Superior temporal gyrus (tissue), 1 donor: ENCODE measurements at regions not wholly inside any gene's neighbourhood (a gene's known extent, or its start where the extent isn't known, plus 50 kb on each side); places are given as distances from the start of the nearest gene placed in this dataset.
"Not testable (repeated sequence)": the region's sequence is repeated elsewhere in the genome, so short reads cannot be mapped to it uniquely, and the experiment has no call there.

Experiments used
- DNase-seq: peaks from one replicate; pipeline ENCODE4 v3.0.0-alpha.2; 2016; ENCODE audit errors: extremely low spot score

DNA sequence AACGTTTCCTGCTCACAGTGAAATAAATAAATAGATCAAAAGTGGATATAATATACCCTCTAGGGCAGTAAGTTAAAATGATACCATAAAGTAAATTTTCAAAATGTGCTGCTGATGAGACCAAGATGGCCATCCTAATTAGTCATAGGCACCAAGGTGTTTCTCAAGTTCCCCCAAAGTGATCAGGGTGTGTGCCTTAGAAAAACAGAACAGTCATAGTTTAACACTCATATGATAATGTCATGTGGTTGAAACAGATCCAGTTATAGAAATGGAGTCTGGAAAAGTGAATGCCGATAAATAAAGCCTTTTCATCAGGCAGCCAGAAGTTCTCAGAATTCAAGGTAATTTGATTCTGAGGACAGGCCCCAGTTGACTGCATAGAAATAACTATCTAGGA, 161.5 kb upstream of the CDKN2B start:
- DNase-seq: no peak

DNA sequence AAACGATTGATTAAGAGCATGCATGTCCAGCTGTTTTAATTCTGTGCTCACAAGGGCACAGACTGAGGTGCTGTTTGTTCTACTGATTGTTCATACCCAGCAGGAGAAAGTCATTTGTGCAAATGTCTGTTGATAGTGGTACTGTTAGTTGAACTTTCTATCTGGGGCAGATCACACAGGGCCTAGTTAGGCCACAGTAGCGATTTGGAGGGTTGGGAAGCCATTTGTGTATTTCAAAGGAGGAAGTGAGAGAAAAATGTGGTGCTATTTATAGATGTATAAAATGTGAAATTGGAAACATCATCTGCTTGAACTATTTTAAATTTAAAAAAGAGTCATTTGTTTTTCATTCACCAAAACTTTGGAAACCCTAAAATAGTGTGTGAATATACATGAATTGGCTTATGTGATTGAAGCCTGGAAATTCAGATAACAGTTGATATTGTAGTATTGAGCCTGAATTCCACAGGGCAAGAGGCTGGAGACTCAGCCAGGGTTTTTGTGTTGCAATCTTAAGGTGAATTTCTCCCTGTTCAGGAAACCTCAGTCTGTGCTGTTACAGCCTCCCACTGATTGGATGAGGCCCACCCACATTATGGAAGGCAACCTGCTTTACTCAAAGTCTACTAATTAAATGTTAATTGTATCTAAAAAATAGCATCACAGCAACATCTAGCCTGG, 162.0 kb upstream of the CDKN2B start:
- no peak for DNase-seq

DNA sequence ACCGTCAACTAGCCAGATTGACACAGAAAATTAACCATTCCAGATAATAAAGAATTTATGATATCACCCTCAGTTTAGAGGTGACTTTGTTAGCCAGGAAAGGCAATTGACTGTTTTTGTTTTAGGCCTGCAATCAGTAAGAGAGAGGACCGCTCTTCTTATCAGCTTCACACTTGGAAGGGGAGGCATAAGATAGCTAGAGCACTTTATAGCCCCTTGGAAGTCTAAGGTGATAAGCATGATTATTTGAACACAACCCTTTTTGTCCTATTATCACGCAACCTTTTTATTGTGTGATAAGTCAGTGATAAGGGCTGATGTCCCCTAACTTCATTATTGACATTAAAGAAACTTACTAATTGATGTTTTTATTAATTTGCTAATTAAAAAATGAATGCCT, 162.6 kb upstream of the CDKN2B start:
- DNase-seq: no peak

DNA sequence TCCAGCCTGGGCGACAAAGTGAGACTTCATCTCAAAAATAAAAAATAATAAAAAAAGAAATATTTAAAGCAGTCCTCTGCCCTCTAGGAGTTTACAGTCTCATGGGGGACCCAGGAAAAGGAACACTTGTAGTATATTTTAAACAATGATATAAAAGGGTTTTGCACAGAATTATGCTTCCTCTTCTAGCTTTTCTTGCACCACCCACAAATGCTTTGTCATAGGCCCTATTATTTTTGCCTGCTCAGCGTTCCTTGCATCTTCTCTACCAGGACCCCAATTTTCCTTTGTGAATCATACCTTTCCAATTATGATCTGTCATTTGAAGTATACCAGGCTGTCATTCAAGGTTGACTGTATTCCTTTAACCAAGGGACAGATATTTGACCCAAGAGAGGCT, 164.8 kb upstream of the CDKN2B start:
- DNase-seq: no peak

DNA sequence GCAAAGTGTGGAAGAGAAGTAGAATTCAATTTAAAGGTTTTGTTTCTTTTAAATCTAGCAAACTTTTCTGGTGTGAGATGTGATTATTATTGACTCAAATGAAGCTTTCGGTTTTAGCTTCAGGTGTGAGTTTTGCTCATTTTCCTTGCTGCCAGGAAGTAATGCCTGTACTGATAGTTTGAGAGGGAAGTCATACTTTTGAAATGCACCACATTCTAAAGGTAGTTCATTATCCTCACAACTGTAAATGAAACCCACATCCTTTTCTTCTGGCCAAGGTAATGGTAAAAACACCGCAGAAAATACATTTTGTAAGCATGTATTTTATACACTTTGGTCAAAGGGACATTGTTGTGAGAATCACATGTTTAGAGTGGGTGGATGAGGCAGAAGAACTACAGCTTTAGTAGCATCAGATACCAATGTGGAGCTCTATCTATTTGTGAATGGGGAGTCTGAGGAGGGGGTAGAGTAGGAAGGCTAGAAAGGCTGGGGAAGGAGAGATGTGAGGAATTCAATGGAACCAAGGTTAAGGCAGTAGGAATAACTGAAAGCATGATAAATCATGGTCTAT, 167.0 kb upstream of the CDKN2B start:
- DNase-seq: no peak

DNA sequence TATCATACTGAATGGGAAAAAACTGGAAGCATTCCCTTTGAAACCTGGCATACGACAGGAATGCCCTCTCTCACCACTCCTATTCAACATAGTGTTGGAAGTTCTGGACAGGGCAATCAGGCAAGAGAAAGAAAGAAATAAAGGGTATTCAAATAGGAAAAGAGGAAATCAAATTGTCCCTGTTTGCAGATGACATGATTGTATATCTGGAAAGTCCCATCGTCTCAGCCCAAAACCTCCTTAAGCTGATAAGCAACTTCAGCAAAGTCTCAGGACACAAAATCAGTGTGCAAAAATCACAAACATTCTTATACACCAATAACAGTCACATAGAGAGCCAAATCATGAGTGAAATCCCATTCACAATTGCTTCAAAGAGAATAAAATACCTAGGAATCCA, 171.9 kb upstream of the CDKN2B start:
- not testable (repeated sequence) for DNase-seq

DNA sequence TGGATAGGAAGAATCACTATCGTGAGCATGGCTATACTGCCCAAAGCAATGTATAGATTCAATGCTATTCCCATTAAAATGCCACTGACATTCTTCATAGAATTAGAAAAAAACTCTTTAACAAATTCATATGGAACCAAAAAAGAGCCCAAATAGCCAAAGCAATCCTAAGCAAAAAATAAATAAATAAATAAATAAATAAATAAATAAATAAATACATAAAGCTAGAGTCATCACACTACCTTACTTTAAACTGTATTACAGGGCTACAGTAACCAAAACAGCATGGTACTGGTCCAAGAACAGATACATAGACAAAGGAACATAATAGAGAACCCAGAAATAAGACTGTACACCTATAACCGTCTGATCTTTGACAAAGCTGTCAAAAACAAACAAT, 180.4 kb upstream of the CDKN2B start:
- DNase-seq: no peak

DNA sequence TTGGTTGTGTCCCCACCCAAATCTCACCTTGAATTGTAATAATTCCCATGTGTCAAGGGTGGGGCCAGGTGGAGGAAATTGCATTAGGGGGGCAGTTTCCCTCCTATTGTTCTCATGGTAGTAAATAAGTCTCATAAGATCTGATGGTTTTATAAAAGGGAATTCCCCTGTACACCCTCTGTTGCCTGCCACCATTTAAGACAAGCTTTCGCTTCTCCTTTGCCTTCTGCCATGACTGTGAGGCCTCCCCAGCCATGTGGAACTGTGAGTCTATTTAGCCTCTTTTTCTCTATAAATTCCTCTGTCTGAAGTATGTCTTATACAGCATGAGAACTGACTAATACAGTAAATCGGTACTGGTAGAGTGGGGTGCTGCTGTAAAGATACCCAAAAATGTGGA, 187.9 kb upstream of the CDKN2B start:
- not testable (repeated sequence) for DNase-seq

DNA sequence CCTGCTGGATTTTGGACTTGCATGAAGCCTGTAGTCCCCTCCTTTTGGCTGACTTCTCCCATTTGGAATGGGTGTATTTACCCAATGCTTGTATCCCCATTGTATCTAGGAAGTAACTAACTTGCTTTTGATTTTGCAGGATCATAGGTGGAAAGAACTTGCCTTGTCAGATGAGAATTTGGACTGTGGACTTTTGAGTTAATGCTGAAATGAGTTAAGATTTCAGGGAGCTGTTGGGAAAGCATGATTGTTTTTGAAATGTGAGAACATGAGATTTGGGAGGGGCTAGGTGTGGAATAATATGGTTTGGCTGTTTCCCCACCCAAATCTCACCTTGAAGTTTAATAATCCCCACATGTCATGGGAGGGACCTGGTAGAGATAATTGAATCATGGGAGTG, 189.6 kb upstream of the CDKN2B start:
- no peak for DNase-seq

DNA sequence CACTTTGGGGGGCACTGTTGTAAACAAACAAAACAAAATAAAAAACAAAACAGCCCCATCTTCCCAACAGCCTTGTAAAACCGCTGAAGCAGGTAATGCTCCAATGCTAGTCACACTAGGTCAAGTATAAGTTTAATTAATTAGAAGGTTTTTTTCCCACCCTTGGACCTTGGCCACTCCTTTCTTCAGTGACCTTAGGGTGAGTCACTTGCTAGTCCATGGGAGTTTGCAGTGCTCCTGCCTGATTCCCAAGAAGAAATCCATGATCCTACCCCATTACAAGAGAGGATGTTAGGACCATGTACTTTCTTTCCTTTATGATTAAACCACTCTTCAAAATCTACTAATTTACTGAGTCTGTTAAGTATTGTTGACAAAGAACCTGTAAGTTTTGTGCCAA, 192.2 kb upstream of the CDKN2B start:
- DNase-seq: no peak

DNA sequence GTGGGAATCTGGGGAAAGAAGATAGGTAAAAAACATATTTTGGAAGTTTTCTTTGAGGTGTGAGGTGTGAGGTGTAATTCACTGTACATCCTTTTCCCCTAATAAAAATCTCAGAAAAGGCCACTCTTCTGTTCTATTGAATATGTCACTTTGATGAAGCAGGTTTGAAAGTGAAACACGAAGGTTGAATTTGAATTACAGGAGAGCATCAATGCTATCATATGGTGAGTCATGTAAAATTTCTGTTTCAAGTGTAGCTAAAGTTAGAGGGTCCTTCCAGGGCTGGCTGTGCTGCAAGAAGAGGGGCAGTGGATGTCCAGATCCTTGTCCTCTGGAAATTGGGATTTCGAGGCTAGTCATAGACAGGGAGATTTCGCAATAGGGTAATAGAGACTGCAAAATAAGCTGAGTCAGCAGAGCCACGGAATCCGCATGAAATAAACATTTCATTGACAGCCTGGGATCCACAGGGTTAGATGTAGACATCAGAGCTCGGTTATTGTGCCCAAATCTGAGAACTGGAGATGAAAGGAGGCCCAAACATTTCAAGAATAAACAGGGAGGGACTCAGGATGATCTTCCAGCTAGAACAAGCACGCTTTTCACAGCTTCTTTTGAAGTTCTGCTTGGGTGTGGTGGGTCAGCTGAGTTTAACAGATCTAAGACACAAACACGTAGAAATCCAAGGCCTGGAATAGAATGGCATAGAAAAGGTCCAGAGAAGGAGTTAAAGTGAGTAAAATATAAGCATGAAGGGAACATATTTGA, 194.4 kb upstream of the CDKN2B start:
- no peak for DNase-seq

DNA sequence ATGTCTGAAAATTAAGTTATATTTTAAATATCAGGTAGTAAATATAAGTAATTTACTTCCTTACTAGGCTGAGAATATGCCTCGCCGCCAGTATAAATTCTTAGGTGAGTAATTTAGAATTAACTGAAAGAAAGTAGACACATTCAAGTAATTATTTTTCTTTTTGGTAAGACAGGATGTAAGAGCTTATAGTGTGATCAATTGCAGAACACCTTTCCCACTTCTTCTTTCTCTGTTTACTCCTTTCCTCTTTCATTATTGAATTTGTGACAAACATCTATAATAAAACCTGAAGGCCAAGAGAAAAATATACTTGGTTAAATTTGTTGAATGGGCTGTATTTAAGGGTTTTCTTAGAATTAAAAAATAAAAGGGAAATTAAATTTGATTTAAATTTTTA, 195.1 kb upstream of the CDKN2B start:
- DNase-seq: no peak

DNA sequence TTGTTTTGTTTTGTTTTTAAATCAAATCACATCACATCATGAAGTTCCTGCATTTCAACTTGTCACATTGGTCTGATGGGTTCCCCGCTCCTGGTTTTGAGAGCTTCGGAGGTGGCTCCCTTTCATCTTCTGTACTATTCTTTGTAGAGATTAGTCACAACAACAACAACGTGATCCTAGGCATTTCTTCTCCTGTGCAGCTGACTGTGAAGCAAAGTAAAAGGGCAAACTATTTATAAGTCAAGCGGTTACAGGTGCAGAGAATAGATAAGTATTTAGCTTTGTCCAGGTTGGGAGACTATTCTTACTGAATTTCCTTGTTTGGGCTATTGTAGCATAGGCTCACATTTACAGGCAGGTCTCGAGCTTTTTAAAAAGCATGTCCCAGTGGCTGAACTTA, 197.7 kb upstream of the CDKN2B start:
- DNase-seq: no peak

DNA sequence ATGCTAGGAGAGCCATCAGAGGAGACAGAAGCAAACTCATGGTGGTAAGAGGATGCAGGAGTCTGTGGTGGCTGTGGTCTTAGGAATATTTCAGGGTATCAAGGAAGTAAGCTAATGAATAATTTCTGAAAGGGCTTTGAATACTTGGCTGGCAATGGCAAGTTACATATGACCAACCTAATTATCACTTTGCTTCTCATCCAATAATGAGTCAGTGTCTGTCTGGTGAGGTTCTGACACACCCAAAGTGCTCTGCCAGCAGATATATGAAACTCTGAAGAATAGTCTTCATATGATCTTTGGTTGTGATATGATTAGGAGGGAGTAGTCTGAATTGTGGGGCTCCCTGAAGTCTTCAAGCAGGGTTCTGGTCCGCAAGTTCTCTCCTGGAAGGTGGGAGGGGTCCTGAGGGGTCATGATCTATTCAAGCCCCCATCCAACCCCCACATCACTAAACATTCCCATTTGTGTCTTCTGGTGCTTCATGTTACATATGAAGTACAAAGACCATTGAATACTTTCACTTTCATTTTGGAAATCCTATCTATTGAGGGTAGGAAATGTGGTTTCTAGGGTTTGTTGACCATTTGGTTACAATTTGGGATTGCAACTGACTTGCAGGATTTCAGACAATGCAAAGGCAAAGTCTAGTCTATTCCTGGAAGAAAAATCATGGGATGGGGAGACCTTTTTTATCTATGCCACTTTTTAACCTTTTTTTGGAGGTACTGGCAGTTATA, 199.9 kb upstream of the CDKN2B start:
- no peak for DNase-seq

DNA sequence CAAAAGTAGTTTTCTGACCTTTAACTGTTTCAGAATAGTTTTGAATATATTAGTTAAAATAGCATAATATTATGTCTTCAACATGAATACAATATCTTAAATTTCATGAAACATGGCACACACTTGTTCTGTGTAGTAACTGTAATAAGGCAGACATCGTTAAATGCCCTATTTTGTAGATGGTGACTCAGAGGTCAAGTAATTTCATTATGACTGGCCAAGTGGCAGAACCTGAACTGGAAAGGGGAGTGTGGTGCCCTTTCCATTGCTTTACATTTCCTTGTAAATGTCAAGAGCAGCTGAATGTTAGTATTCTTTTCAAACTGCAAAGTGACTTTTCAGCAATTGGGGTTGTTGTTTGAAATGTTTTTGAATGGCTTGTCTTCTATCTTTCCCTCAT, 201.2 kb upstream of the CDKN2B start:
- no peak for DNase-seq

DNA sequence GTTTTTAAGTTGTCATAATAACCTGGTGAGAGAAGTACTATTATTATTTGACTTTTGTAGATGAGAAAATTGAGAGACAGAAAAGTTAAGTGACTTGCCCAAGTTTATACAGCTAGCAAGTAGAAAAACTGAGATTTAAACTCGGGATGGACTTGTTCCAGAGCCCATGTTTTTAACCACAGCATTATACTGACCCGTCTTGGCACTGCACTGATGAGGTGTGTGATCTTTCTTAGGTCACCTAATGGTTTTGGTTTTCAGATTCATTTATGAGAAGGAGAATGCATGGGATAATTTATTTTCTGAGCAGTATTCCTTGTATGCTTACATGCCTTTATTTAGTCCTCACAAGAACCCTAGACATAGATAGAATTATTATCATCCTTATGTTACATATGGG, 201.8 kb upstream of the CDKN2B start:
- no peak for DNase-seq

DNA sequence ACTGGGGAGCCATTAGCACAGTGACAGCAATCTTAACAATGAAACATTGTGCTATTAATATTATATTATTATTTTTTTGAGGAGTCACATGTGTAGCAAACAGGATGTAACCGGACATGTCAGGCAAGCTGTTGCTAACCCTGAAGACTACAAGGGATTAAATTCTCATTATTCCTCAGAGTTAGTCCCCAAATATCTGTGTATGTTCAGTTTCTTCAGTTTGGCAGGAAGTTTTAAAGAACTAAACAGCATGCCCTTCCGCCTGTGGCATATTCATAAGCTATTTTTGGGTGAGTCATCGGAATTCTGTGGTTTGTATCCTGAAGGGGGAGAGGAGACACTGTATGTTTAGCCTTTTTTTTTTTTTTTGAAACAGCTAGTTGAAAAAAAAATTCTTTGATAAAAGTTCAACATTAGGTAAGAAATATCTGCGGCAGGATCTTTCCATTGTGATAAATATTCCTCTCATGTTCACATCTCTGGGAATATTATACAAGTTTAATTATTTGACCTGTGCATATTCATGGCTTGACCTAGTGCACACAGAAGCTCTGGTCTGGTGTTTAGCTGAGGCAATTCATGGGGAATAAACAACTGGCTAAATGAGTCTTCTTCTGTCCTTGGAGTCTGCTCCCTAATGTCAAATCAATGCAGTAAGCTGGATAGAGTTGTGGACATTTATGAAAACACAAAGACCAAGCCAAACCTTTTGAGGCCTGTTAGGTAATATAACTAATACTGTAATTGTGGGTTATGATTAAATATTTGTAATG, 202.7 kb upstream of the CDKN2B start:
- no peak for DNase-seq

DNA sequence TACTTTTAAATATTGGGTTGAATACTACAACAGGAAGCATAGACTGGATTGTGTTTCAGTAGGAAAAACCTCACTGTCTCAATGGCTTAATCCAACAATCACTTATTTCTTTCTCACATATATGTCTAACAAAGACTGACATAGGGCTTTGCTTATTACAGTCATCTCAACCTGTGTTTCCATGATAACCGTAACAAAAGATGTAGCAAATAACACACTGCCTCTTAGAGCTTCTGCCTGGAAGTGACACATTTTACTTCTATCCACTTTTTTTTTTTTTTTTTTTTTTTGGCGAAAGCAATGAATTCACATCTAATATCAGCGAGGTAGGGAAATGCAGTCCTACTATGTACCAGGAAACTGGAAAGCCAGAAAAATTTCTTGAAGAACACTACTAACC, 204.9 kb upstream of the CDKN2B start:
- DNase-seq: no peak

DNA sequence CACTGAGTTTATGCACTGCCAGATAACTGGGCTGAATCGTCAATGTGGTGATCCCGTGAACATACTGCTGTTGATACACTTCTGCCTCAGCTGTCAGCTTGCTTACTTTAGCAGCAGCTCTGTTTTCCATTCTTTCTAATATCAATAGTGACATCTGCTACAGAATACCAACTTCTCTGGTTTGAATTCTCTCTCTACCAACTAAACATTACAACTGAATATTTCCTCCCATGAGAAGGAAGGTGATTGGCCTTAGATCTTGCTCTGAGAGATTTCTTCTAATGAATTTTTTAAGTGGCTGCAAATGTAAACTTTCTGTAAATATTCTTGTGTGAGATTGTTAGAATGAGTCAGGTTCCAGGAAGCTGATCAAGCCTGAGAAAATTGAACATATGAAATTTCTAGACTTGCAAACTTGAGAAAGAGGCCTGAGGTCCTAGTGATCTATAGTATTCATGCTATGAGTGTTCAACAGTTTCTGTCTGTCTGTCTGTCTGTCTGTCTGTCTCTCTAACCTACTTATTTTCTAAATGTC, 205.5 kb upstream of the CDKN2B start:
- no peak for DNase-seq

DNA sequence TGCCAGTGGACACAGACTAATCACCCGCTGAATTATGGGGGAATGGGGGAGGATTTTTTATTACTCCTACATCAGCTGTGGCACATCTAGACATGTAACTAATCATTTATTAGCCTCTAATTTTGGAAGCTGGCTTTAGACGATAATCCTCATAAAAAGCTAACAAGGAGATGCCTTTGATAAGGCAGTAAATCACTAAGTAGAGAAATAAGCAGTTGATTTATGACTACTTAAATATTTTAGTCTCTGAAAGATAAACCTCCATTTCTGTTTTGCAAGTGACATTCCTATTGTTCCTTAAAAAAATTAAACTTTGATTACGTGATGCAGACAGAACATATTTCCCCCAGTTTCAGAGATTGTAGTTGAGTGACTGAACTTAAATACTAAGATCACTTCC, 206.4 kb upstream of the CDKN2B start:
- no peak for DNase-seq

DNA sequence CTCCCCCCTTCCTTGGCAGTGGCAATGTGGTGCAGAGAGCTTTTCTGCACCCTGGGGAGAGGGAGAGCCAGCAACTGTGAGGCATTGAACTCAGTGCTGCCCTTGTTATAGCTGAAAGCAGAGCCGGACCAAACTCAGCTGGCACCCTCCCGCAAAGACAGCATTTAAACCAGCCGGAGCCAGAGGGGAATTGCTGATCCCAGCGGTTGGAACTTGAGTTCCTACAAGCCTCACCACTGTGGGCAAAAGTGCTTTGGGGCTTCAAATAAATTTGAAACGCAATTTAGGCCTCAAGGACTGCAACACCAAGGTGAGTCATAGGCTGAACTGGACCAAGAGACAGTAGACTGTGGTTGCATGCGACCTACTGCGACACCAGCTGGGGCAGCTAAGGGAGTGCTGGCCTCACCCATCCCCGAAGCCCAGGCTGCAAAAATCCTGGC, 207.6 kb upstream of the CDKN2B start:
- no peak for DNase-seq

DNA sequence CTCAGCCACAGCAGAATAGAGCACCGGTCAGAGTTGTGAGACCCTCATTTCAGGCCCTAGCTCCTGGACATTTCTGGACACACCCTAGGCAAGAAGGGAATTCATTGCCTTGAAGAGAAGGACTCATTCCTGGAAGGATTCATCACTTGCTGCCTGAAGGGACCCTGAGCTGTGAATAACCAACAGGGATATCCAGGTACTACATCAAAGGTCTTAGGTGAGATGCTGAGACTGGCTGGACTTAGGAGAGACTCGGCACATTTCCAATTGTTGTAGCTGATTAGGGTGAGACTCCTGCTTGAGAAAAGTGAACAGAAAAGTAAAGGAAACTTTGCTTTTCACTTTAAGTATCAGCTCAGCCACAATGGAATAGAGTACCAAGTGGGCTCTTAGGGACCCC, 208.1 kb upstream of the CDKN2B start:
- no peak for DNase-seq
